VCaP (cell line): ENCODE measurements at regions not wholly inside any gene's neighbourhood (a gene's known extent, or its start where the extent isn't known, plus 50 kb on each side); places are given as distances from the start of the nearest gene placed in this dataset.
"Not testable (repeated sequence)": the region's sequence is repeated elsewhere in the genome, so short reads cannot be mapped to it uniquely, and the experiment has no call there.

ENCODE experiments used
- H3K27ac ChIP-seq: fragments of 450-650 bp; 2 replicates; pipeline ENCODE4 v1.5.1; 2017
- TF ChIP-seq, protein P1 (sequence below): fragments of 450-650 bp; conservative IDR thresholded peaks from 2 replicates; pipeline ENCODE4 v1.5.1; 2017; ENCODE audit warnings: mild to moderate bottlenecking, moderate library complexity

DNA sequence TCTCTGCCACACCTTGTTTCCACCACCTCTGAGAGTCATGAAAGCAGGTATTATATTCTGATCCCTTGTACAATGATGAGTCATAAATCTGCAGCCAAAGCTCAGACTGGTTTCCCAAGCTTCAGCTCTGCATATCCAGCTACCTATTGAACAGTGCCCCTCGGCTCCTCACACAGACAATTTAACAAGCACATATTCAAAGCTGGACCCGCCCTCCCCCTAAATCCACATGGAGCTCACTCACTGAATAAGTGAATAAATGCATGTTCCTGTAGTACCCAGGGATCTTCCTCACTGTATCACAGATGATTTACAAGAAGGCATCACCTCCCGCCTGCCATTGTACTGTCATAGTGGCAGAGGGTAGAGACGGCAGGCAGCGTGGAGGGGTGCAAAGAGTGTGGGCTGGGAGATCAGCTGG is 516.4 kb downstream of the GRIN2A start:
- H3K27ac ChIP-seq, result no peak overlapping the region
- TF ChIP-seq, protein P1, sequence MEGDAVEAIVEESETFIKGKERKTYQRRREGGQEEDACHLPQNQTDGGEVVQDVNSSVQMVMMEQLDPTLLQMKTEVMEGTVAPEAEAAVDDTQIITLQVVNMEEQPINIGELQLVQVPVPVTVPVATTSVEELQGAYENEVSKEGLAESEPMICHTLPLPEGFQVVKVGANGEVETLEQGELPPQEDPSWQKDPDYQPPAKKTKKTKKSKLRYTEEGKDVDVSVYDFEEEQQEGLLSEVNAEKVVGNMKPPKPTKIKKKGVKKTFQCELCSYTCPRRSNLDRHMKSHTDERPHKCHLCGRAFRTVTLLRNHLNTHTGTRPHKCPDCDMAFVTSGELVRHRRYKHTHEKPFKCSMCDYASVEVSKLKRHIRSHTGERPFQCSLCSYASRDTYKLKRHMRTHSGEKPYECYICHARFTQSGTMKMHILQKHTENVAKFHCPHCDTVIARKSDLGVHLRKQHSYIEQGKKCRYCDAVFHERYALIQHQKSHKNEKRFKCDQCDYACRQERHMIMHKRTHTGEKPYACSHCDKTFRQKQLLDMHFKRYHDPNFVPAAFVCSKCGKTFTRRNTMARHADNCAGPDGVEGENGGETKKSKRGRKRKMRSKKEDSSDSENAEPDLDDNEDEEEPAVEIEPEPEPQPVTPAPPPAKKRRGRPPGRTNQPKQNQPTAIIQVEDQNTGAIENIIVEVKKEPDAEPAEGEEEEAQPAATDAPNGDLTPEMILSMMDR, result no peak

- no peak overlapping the region for H3K27ac ChIP-seq
- TF ChIP-seq, protein P1, result no peak
Measured at GRCh38 chr16:9666834-9667480, 515.3 kb downstream of the GRIN2A start.

DNA sequence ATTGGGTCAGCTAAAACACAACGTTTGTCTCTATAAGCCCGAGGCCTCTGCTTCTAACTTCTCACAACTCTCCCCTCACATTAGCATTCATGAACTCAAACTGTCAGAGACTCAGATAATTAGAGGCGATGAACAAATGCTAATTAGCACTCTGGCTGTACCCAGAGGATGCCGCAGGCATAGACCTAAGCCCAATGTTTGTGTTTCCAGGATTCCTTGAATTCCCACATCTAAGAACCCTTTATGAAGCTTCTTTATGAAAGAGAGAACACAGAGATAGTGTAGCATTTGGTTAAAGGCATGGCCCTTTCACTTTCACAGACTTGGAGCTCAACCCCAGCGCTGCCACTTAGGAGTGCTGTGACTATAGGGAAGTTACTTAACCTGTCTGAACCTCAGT is 512.2 kb downstream of the GRIN2A start:
- no peak overlapping the region for H3K27ac ChIP-seq
- TF ChIP-seq, protein P1, result no peak

GRCh38 chr16:9670616-9671015 is 511.6 kb downstream of the GRIN2A start:
- not testable (repeated sequence) for H3K27ac ChIP-seq

GRCh38 chr16:9676560-9677300 is 505.5 kb downstream of the GRIN2A start:
- not testable (repeated sequence) for H3K27ac ChIP-seq

- no peak overlapping the region for H3K27ac ChIP-seq
- TF ChIP-seq, protein P1, result no peak
Measured at GRCh38 chr16:9677301-9677653, 505.0 kb downstream of the GRIN2A start.

GRCh38 chr16:9679213-9679767 is 502.9 kb downstream of the GRIN2A start:
- no peak overlapping the region for H3K27ac ChIP-seq
- TF ChIP-seq, protein P1, result no peak

DNA sequence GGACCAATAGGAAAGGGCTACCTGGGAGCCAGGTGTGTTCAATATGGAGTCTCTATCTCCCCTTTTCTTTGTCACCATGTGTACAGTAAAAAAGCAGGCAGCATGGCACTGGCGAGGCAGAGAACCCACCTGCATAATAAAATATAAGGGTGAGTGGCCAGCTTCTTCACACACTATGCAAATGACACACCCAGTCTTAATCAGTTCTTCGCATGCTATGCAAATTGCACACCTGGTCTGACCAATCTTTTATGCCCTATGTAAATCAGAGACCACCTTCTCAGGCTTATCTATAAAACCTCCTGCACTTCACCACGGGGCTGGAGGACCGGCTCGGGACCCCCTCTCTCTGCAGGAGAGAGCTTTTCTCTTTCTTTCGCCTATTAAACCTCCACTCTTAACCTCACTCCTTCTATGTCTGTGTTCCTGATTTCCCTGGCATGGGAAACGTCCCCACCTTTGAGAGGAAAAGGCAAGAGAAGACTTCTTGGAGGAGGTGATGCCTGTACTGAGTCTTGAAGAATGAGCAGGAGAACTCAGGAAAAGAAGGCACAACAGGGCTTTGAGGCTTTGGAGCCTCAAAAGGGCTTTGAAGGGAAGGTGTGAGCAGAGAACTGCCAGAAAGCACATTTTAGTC is 502.1 kb downstream of the GRIN2A start:
- no peak overlapping the region for H3K27ac ChIP-seq
- TF ChIP-seq, protein P1, result no peak
